Activated CD4-positive, CD25-positive, alpha-beta regulatory T cell treated with anti-CD3 and anti-CD28 coated beads, Interleukin-2, amount 50 U/mL, for 24 hours (primary cell): ENCODE measurements at regions not wholly inside any gene's neighbourhood (a gene's known extent, or its start where the extent isn't known, plus 50 kb on each side); places are given as distances from the start of the nearest gene placed in this dataset.

ENCODE experiments used
- ATAC-seq, 2 donors: fragments of 150-1000 bp; cut with Tn5 transposase; one replicate each; pipeline ENCODE4 v1.10.0; 2021; ENCODE audit warnings: mild to moderate bottlenecking in 1 of 2, moderate library complexity in 1 of 2

GRCh38 chr18:59848002-59848401 is 51.8 kb upstream of the PMAIP1 start:
- ATAC-seq: no peak

DNA sequence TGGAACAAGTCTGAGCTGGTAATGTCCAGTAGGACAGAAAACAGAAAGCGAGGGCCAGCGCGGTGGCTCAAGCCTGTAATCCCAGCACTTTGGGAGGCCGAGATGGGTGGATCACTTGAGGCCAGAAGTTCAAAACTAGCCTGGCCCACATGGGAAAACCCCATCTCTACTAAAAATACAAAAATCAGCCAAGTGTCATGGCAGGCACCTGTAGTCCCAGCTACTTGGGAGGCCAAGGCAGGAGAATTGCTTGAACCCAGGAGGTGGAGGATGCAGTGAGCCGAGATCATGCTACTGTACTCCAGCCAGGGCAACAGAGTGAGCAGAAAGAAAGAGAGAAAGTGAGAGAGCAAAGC is 52.3 kb upstream of the PMAIP1 start:
- peak; percentile 18 to 20 for ATAC-seq

- peak; percentile 89 to 94 for ATAC-seq
Measured at GRCh38 chr18:59846814-59847490, 52.8 kb upstream of the PMAIP1 start.

GRCh38 chr18:59842947-59843346 is 56.8 kb upstream of the PMAIP1 start:
- no peak for ATAC-seq

DNA sequence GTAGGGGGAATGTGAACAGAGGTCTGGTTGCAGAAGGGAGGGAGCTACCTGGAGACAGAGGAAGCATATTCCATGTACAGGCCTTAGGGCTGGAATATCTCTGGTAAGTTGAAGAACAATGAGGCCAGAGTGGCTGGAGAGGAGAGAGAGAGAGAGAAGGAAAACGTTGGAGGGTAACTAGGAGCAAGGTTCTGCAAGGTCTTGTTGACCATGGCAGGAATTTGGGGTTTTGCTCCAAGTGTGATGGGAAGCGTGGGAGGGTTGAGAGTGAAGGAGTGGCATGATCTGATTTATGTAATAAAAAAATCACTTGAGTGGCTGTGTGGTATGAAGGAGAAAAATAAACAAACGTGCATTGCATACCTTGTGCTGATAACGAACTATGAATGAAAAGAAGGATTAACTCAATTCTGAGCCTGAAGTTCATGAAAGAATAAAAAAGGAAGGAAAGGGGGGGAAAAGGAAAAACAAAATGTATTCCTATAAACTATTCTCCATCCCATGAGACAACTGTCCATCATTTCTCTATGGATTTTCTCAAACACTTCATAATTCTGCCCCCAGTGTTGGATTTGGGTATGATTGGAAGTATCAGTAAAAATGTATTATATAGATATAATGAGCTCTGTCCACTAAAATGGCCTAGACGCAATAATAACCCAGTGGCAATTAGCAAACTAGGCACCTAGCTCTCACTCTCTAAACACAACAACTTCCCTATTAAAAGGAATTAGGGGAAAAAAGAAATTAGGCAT is 59.7 kb upstream of the PMAIP1 start:
- no peak for ATAC-seq

- ATAC-seq: no peak
Measured at GRCh38 chr18:59839246-59839645, 60.5 kb upstream of the PMAIP1 start.

DNA sequence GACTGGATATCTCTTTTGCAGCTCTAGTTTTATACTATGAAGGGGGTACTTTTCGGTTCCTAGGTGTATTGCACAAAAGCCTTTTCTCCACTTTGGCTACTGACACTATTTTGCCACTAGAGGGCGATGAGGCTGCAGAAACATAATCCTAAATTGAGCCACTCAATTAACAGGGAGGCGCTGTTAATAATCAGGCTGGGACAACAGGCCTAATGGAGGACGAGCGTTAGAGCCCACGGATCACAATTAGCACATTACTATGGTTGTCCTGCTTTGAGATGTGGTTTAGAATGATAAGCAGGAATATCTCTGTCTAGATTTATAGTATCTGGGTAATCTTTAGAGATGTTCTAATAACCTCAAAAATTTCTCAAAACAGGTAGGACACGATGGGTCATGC is 62.2 kb upstream of the PMAIP1 start:
- ATAC-seq: peak; percentile 38 to 64

- ATAC-seq: no peak
Measured at GRCh38 chr18:59835605-59836379, 64.0 kb upstream of the PMAIP1 start.

- ATAC-seq: peak; percentile 76 to 84
Measured at GRCh38 chr18:59834267-59834666, 65.5 kb upstream of the PMAIP1 start.

- ATAC-seq: peak; percentile 57 to 76
Measured at GRCh38 chr18:59833785-59834184, 66.0 kb upstream of the PMAIP1 start.

GRCh38 chr18:59823596-59824195 is 76.1 kb upstream of the PMAIP1 start:
- peak in 1 of 2 donors; percentile 33 for ATAC-seq

- ATAC-seq: no peak
Measured at GRCh38 chr18:59822612-59823550, 76.9 kb upstream of the PMAIP1 start.

- no peak for ATAC-seq
Measured at GRCh38 chr18:59821983-59822382, 77.8 kb upstream of the PMAIP1 start.

DNA sequence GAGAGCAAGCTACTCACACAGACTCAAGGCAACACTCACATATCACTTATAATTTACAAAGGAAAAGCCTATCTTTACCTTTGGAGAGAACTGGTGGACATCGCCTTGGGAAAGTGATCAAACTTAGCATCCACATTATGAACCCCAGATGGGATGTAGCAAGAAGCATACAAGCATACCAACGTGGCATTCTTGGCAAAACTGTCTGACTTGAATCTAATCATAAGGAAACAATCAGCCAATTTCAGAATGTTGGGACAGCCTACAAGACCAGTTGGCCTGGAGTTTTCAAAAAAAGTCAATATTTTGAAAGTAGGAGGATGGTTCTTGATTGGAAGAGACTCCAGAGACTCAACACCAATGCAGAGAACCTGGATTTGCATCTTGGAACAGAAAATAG is 79.1 kb upstream of the PMAIP1 start:
- ATAC-seq: no peak

GRCh38 chr18:59818769-59819168 is 81.0 kb upstream of the PMAIP1 start:
- ATAC-seq: no peak

GRCh38 chr18:59814891-59815290 is 84.9 kb upstream of the PMAIP1 start:
- no peak for ATAC-seq

GRCh38 chr18:59813942-59814341 is 85.9 kb upstream of the PMAIP1 start:
- ATAC-seq: no peak

- ATAC-seq: no peak
Measured at GRCh38 chr18:59810735-59811520, 88.9 kb upstream of the PMAIP1 start.

DNA sequence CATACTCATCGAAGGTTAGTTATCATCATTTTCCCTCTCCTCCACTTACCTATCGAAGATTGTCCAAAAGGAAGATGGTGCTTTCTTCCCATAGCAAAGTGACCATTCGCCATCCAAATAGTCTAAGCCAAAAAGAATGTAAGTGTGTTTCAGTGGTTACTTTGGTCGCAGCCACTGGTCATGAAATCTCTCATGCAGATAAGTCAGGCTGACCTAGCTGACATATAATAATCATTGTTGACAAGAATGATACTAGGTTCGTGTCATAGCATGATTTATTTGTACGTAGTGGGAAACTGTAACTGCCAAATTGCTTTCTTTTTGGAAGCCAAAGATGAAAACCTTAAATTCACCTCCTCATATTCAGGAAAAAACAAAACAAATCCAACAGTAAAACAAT is 89.6 kb upstream of the PMAIP1 start:
- no peak for ATAC-seq

DNA sequence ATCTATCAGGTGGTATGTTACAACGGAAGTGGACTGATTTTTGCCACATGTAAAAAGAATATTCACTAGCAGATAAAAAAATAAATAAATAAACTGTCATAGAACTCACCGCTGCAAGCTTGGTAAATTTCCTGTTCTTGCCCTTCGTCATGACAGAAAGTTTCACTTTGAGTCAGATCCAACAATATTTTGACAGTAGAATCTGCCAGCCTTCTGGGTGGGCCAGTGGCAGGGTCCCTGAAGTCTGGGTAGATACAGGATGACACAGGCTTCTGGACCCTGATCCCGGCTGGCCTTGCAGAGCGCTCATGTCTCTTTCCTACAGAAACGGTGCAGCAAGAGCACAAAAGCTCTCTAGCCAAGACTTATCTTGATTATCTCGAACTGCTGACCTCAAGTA is 97.8 kb upstream of the PMAIP1 start:
- ATAC-seq: peak; percentile 46 to 70

DNA sequence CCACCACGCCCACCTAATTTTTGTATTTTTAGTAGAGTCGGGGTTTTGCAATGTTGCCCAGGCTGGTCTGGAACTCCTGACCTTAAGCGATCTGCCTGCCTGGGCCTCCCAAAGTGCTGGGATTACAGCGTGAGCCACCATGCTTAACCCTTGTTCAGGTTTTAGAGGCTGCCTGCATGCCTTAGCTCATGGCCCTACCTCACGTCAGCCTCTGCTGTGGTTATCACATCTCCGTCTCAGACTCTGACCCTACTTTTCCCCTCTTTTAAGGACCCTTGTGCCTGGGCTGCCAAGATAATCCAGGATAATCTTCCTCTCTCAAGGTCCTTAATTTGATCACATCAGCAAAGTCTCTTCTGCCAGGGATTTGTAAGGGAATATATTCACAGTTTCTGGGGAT is 98.2 kb upstream of the PMAIP1 start:
- ATAC-seq: no peak
